Stimulated activated naive CD8-positive, alpha-beta T cell treated with anti-CD3 and anti-CD28 coated beads, Interleukin-15, amount 100 ng/mL, for 72 hours (primary cell): ENCODE measurements at regions not wholly inside any gene's neighbourhood (a gene's known extent, or its start where the extent isn't known, plus 50 kb on each side); places are given as distances from the start of the nearest gene placed in this dataset.
A peak's percentile ranks its signal among the peaks of the same experiment; 100 is the strongest.

Source experiments
- ATAC-seq: fragments of 150-1000 bp; cut with Tn5 transposase; 2 replicates; pipeline ENCODE4 v1.10.0; 2021; ENCODE audit warnings: mild to moderate bottlenecking, moderate library complexity
- DNase-seq, 2 donors: peaks; one replicate each; pipeline ENCODE4 v3.0.0; 2021 to 2022
- H3K27ac Mint-ChIP-seq, 2 donors: one replicate each; pipeline ENCODE4 v1.8.0; 2022; ENCODE audit warnings: mild to moderate bottlenecking in 2 of 2, mixed read lengths in 2 of 2, moderate library complexity in 2 of 2
- H3K27me3 Mint-ChIP-seq: one replicate; pipeline ENCODE4 v1.8.0; 2022; ENCODE audit warnings: mixed read lengths
- H3K4me1 Mint-ChIP-seq: one replicate; pipeline ENCODE4 v1.8.0; 2022; ENCODE audit warnings: mild to moderate bottlenecking, mixed read lengths
- H3K4me3 Mint-ChIP-seq, 2 donors: one replicate each; pipeline ENCODE4 v1.8.0; 2022; ENCODE audit warnings: mild to moderate bottlenecking in 2 of 2, mixed read lengths in 2 of 2, moderate library complexity in 1 of 2
- H3K9me3 Mint-ChIP-seq, 2 donors: one replicate each; pipeline ENCODE4 v1.8.0; 2022; ENCODE audit warnings: mixed read lengths in 2 of 2

- H3K4me3 Mint-ChIP-seq, result no peak overlapping the region
- no peak overlapping the region for H3K27ac Mint-ChIP-seq
- H3K9me3 Mint-ChIP-seq, result no peaks in the 10 kb centered on the region
- no peak for DNase-seq
- H3K4me1 Mint-ChIP-seq, result no peaks in the 10 kb centered on the region
- no peak for ATAC-seq
- H3K27me3 Mint-ChIP-seq, result no peaks in the 10 kb centered on the region
Observed at GRCh38 chr4:165715989-165716388, 157.0 kb upstream of the TLL1 start.

- Mint-ChIP-seq H3K27me3 (no peaks in the 10 kb centered on the region), H3K9me3 (no peaks in the 10 kb centered on the region), H3K4me3 (no peak overlapping the region), H3K27ac (no peak overlapping the region), H3K4me1 (no peaks in the 10 kb centered on the region)
- no peak for ATAC-seq
- DNase-seq, result no peak
Observed at GRCh38 chr4:165716472-165716871, 156.6 kb upstream of the TLL1 start.

GRCh38 chr4:165718660-165719059 lies 154.4 kb upstream of the TLL1 start:
- Mint-ChIP-seq H3K4me1 (no peaks in the 10 kb centered on the region), H3K9me3 (no peaks in the 10 kb centered on the region), H3K27me3 (no peaks in the 10 kb centered on the region), H3K27ac (no peak overlapping the region), H3K4me3 (no peak overlapping the region)
- ATAC-seq, result no peak
- no peak for DNase-seq

GRCh38 chr4:165720411-165721082 lies 152.5 kb upstream of the TLL1 start:
- no peaks in the 10 kb centered on the region for H3K27me3 Mint-ChIP-seq
- H3K4me3 Mint-ChIP-seq, result no peak overlapping the region

GRCh38 chr4:165721815-165722214 lies 151.2 kb upstream of the TLL1 start:
- ATAC-seq, result no peak
- Mint-ChIP-seq H3K27ac (no peak overlapping the region), H3K27me3 (no peaks in the 10 kb centered on the region), H3K4me1 (no peaks in the 10 kb centered on the region), H3K9me3 (no peaks in the 10 kb centered on the region), H3K4me3 (no peak overlapping the region)
- DNase-seq, result no peak

More at GRCh38 chr4:165720411-165721082, 152.5 kb upstream of the TLL1 start:
- DNase-seq (no peak), ATAC-seq (no peak)
- H3K4me1 Mint-ChIP-seq, result no peaks in the 10 kb centered on the region
- H3K27ac Mint-ChIP-seq, result no peak overlapping the region
- H3K9me3 Mint-ChIP-seq, result no peaks in the 10 kb centered on the region

GRCh38 chr4:165723051-165723795 lies 149.8 kb upstream of the TLL1 start:
- H3K9me3 Mint-ChIP-seq, result no peaks in the 10 kb centered on the region
- H3K27me3 Mint-ChIP-seq, result no peaks in the 10 kb centered on the region
- H3K27ac Mint-ChIP-seq, result no peak overlapping the region
- no peak overlapping the region for H3K4me3 Mint-ChIP-seq
- no peaks in the 10 kb centered on the region for H3K4me1 Mint-ChIP-seq
- no peak for DNase-seq
- no peak for ATAC-seq

GRCh38 chr4:165724786-165725185 lies 148.3 kb upstream of the TLL1 start:
- no peaks in the 10 kb centered on the region for H3K4me1 Mint-ChIP-seq
- no peaks in the 10 kb centered on the region for H3K9me3 Mint-ChIP-seq
- no peaks in the 10 kb centered on the region for H3K27me3 Mint-ChIP-seq
- H3K4me3 Mint-ChIP-seq, result no peak overlapping the region
- ATAC-seq (no peak), DNase-seq (no peak)
- H3K27ac Mint-ChIP-seq, result no peak overlapping the region

GRCh38 chr4:165725352-165725751 lies 147.7 kb upstream of the TLL1 start:
- DNase-seq (no peak), ATAC-seq (no peak)
- Mint-ChIP-seq H3K27ac (no peak overlapping the region), H3K9me3 (peaks cover 0 to under 1% of the 10 kb centered on the region in 2 donors), H3K27me3 (no peaks in the 10 kb centered on the region), H3K4me3 (no peak overlapping the region), H3K4me1 (no peaks in the 10 kb centered on the region)

GRCh38 chr4:165726831-165727230 lies 146.2 kb upstream of the TLL1 start:
- ATAC-seq (no peak), DNase-seq (no peak)
- Mint-ChIP-seq H3K9me3 (peaks cover 0 to 5% of the 10 kb centered on the region in 2 donors), H3K4me1 (no peaks in the 10 kb centered on the region), H3K27ac (no peak overlapping the region), H3K4me3 (no peak overlapping the region), H3K27me3 (no peaks in the 10 kb centered on the region)

GRCh38 chr4:165737309-165737972 lies 135.6 kb upstream of the TLL1 start:
- Mint-ChIP-seq H3K27ac (no peak overlapping the region), H3K4me1 (no peaks in the 10 kb centered on the region), H3K9me3 (peaks cover 0 to 6% of the 10 kb centered on the region in 2 donors), H3K27me3 (no peaks in the 10 kb centered on the region), H3K4me3 (no peak overlapping the region)
- no peak for ATAC-seq
- no peak for DNase-seq

GRCh38 chr4:165738571-165738970 lies 134.5 kb upstream of the TLL1 start:
- DNase-seq (no peak), ATAC-seq (no peak)
- Mint-ChIP-seq H3K27me3 (no peaks in the 10 kb centered on the region), H3K27ac (no peak overlapping the region), H3K4me3 (no peak overlapping the region), H3K9me3 (peaks cover 0 to 6% of the 10 kb centered on the region in 2 donors), H3K4me1 (no peaks in the 10 kb centered on the region)

- H3K27me3 Mint-ChIP-seq, result no peaks in the 10 kb centered on the region
- no peak overlapping the region for H3K27ac Mint-ChIP-seq
- no peak for ATAC-seq
- H3K4me1 Mint-ChIP-seq, result no peaks in the 10 kb centered on the region
- DNase-seq, result no peak
- peaks cover 0 to 6% of the 10 kb centered on the region in 2 donors for H3K9me3 Mint-ChIP-seq
- H3K4me3 Mint-ChIP-seq, result no peak overlapping the region
Observed at GRCh38 chr4:165740911-165741310, 132.1 kb upstream of the TLL1 start.

- no peak overlapping the region for H3K27ac Mint-ChIP-seq
- no peak for DNase-seq
- no peak for ATAC-seq
- H3K27me3 Mint-ChIP-seq, result no peaks in the 10 kb centered on the region
- H3K9me3 Mint-ChIP-seq, result no peaks in the 10 kb centered on the region
- H3K4me1 Mint-ChIP-seq, result no peaks in the 10 kb centered on the region
- H3K4me3 Mint-ChIP-seq, result no peak overlapping the region
Observed at GRCh38 chr4:165743422-165743821, 129.6 kb upstream of the TLL1 start.

GRCh38 chr4:165744370-165744769 lies 128.7 kb upstream of the TLL1 start:
- Mint-ChIP-seq H3K9me3 (no peaks in the 10 kb centered on the region), H3K4me1 (no peaks in the 10 kb centered on the region), H3K27me3 (no peaks in the 10 kb centered on the region), H3K27ac (no peak overlapping the region), H3K4me3 (no peak overlapping the region)
- ATAC-seq (no peak), DNase-seq (no peak)

- no peaks in the 10 kb centered on the region for H3K9me3 Mint-ChIP-seq
- H3K4me3 Mint-ChIP-seq, result no peak overlapping the region
- H3K27me3 Mint-ChIP-seq, result no peaks in the 10 kb centered on the region
- DNase-seq (no peak), ATAC-seq (no peak)
- H3K27ac Mint-ChIP-seq, result no peak overlapping the region
- no peaks in the 10 kb centered on the region for H3K4me1 Mint-ChIP-seq
Observed at GRCh38 chr4:165748321-165748720, 124.7 kb upstream of the TLL1 start.

GRCh38 chr4:165751882-165752281 lies 121.2 kb upstream of the TLL1 start:
- H3K4me1 Mint-ChIP-seq, result no peaks in the 10 kb centered on the region
- peak overlapping the region in 1 of 2 donors; percentile 27 for H3K27ac Mint-ChIP-seq
- H3K9me3 Mint-ChIP-seq, result no peaks in the 10 kb centered on the region
- no peaks in the 10 kb centered on the region for H3K27me3 Mint-ChIP-seq
- DNase-seq (no peak), ATAC-seq (no peak)
- H3K4me3 Mint-ChIP-seq, result no peak overlapping the region
